ENCODE measurements at regions not wholly inside any gene's neighbourhood (a gene's known extent, or its start where the extent isn't known, plus 50 kb on each side); places are given as distances from the start of the nearest gene placed in this dataset.

- DNase-seq (ENCODE audit: low read depth in 2 of 2): no peak
Observed at GRCh38 chr18:11268741-11269233, 119.4 kb upstream of the PIEZO2 start.

- DNase-seq (ENCODE audit: low read depth in 2 of 2): no peak
Observed at GRCh38 chr18:11268153-11268552, 118.8 kb upstream of the PIEZO2 start.

GRCh38 chr18:11266781-11267480 is 117.6 kb upstream of the PIEZO2 start:
- DNase-seq (ENCODE audit: low read depth in 2 of 2): no peak

- DNase-seq (ENCODE audit: low read depth in 2 of 2): no peak
Observed at GRCh38 chr18:11261486-11261885, 112.1 kb upstream of the PIEZO2 start.

GRCh38 chr18:11260961-11261461 is 111.6 kb upstream of the PIEZO2 start:
- DNase-seq (ENCODE audit: low read depth in 2 of 2): no peak

GRCh38 chr18:11259469-11260150 is 110.2 kb upstream of the PIEZO2 start:
- no peak for DNase-seq (ENCODE audit: low read depth in 2 of 2)

GRCh38 chr18:11258039-11258610 is 108.8 kb upstream of the PIEZO2 start:
- DNase-seq (ENCODE audit: low read depth in 2 of 2): no peak

GRCh38 chr18:11256251-11256650 is 106.9 kb upstream of the PIEZO2 start:
- DNase-seq (ENCODE audit: low read depth in 2 of 2): no peak

- no peak for DNase-seq (ENCODE audit: low read depth in 2 of 2)
Observed at GRCh38 chr18:11251891-11252270, 102.5 kb upstream of the PIEZO2 start.

GRCh38 chr18:11251229-11251890 is 102.0 kb upstream of the PIEZO2 start:
- DNase-seq (ENCODE audit: low read depth in 2 of 2): no peak

- no peak for DNase-seq (ENCODE audit: low read depth in 2 of 2)
Observed at GRCh38 chr18:11249391-11249790, 100.0 kb upstream of the PIEZO2 start.

- DNase-seq (ENCODE audit: low read depth in 2 of 2): no peak
Observed at GRCh38 chr18:11247381-11247970, 98.1 kb upstream of the PIEZO2 start.

- no peak for DNase-seq (ENCODE audit: low read depth in 2 of 2)
Observed at GRCh38 chr18:11246495-11247300, 97.3 kb upstream of the PIEZO2 start.

GRCh38 chr18:11245879-11246278 is 96.5 kb upstream of the PIEZO2 start:
- DNase-seq (ENCODE audit: low read depth in 2 of 2): no peak

GRCh38 chr18:11237484-11237883 is 88.1 kb upstream of the PIEZO2 start:
- DNase-seq (ENCODE audit: low read depth in 2 of 2): no peak

- DNase-seq (ENCODE audit: low read depth in 2 of 2): no peak
Observed at GRCh38 chr18:11237066-11237465, 87.7 kb upstream of the PIEZO2 start.

GRCh38 chr18:11224153-11224552 is 74.8 kb upstream of the PIEZO2 start:
- DNase-seq (ENCODE audit: low read depth in 2 of 2): no peak

- DNase-seq (ENCODE audit: low read depth in 2 of 2): no peak
Observed at GRCh38 chr18:11219571-11219970, 70.2 kb upstream of the PIEZO2 start.

- no peak for DNase-seq (ENCODE audit: low read depth in 2 of 2)
Observed at GRCh38 chr18:11215216-11215615, 65.8 kb upstream of the PIEZO2 start.

- DNase-seq (ENCODE audit: low read depth in 2 of 2): no peak
Observed at GRCh38 chr18:11204020-11204419, 54.7 kb upstream of the PIEZO2 start.

- DNase-seq (ENCODE audit: low read depth in 2 of 2): no peak
Observed at GRCh38 chr18:11199477-11199876, 50.1 kb upstream of the PIEZO2 start.

Measured in activated CD8-positive, alpha-beta memory T cell treated with anti-CD3 and anti-CD28 coated beads for 4 hours (primary cell).